ENCODE measurements at regions not wholly inside any gene's neighbourhood (a gene's known extent, or its start where the extent isn't known, plus 50 kb on each side); places are given as distances from the start of the nearest gene placed in this dataset.
A peak's percentile ranks its signal among the peaks of the same experiment; 100 is the strongest.

DNA sequence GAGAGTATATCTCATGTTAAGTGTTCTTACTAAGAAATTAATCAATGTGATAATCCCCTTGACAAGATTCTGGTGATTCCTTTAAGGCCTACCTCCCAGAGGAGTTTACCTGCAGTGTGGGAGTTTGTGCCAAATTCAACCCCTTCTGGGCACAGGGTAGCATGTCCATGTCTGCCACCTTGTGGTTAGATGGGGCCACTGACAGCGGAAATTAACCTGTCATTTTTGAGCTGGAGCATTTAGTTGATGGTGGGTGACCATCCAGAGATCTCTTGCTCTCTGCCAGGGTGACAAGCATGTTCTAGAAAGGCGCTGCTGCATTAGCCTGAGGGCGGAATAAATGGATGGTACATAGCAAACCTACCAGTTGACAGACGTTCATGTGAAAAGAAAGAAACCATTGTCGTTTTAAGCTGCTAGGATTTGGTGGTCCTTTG lies 132.2 kb downstream of the FBXO4 start:
- Mint-ChIP-seq H3K27me3 (peaks cover 12% of the 10 kb centered on the region), H3K9me3 (no peaks in the 10 kb centered on the region), H3K27ac (no peak overlapping the region), H3K4me3 (no peak overlapping the region), H3K4me1 (peaks cover 2% of the 10 kb centered on the region), H3K36me3 (ENCODE audit: low read depth) (no peaks in the 10 kb centered on the region)
- POLR2A ChIA-PET: no interaction called here
- TF ChIP-seq, protein P1, sequence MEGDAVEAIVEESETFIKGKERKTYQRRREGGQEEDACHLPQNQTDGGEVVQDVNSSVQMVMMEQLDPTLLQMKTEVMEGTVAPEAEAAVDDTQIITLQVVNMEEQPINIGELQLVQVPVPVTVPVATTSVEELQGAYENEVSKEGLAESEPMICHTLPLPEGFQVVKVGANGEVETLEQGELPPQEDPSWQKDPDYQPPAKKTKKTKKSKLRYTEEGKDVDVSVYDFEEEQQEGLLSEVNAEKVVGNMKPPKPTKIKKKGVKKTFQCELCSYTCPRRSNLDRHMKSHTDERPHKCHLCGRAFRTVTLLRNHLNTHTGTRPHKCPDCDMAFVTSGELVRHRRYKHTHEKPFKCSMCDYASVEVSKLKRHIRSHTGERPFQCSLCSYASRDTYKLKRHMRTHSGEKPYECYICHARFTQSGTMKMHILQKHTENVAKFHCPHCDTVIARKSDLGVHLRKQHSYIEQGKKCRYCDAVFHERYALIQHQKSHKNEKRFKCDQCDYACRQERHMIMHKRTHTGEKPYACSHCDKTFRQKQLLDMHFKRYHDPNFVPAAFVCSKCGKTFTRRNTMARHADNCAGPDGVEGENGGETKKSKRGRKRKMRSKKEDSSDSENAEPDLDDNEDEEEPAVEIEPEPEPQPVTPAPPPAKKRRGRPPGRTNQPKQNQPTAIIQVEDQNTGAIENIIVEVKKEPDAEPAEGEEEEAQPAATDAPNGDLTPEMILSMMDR (IDR thresholded peaks at IDR 0.05): peak; percentile 62
- ATAC-seq (ENCODE audit: low read depth): peak; percentile 89
- no peak for DNase-seq
- CTCF ChIA-PET: interaction anchor here (0.6 to 10.7 kb wide), 22 partner anchors 9 to 833 kb away, joined by 3 to 302 read pairs (median 4); partner anchors contain the start of genes FBXO4 and OXCT1
- intact Hi-C loops (cut with micrococcal nuclease): loop anchor here (1.0 to 2.0 kb wide), 2 partner anchors 201 to 710 kb away; no protein-coding TSS in a partner anchor

DNA sequence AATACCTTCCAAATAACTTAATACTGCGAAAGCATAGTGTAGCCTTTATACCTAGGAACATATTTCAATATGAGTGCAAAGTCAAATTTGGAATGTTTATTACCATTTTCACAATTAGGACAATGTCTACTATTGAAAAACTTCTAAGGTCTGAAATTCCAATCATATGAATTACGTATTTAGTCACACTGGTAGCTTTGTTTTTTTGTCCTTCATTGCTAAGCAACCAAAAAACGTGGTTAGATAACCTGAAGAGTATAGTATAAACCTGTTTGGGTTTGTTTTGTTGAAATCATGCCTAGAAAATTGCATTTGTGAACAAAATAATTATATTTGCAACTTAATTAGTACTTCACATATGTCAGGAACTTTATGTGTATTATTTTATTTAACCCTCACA lies 134.2 kb downstream of the FBXO4 start:
- H3K27me3 Mint-ChIP-seq: peaks cover 5% of the 10 kb centered on the region
- ChIA-PET CTCF (interaction anchor here (10.7 kb wide), 1 partner anchor 202 kb away, joined by 302 read pairs; no protein-coding TSS in a partner anchor), POLR2A (no interaction called here)
- intact Hi-C loops (cut with micrococcal nuclease): no loop called here
- peaks cover 2% of the 10 kb centered on the region for H3K4me1 Mint-ChIP-seq
- DNase-seq: no peak
- no peak overlapping the region for H3K4me3 Mint-ChIP-seq
- TF ChIP-seq, protein P1 (IDR thresholded peaks at IDR 0.05): no peak
- H3K9me3 Mint-ChIP-seq: no peaks in the 10 kb centered on the region
- no peaks in the 10 kb centered on the region for H3K36me3 Mint-ChIP-seq (ENCODE audit: low read depth)
- no peak for ATAC-seq (ENCODE audit: low read depth)
- H3K27ac Mint-ChIP-seq: no peak overlapping the region

DNA sequence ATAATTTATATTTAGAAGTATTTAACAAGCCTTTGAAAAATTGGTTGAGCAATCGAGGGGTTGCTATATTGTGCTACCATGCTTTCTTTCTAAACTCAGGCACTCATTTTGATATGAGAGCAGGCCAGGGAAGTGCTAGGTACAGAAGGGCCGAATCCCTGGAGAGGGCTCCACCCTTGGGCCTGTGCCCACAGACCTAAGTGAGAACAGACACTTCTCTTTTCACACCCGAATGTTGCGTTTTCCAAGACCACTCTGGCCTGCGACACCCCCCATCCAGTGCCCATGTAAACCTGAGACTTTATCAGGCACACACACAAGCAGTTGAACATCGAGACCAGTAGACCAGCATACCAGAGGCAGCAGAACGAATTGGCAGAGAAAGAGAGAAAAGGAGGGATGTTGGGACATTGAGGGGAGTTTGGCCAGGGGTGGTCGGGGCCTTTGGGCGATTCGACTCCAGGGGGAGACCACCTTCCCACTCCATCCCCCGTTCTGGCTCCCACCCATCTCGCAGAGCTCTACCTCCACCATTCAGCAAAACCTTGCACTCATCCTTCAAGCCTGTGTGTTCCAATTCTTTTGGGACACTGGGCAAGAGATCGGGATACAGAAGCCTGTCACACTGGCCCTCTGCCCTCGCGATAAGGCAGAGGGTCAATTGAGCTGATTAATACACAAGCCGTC lies 134.8 kb downstream of the FBXO4 start:
- Mint-ChIP-seq H3K36me3 (ENCODE audit: low read depth) (no peaks in the 10 kb centered on the region), H3K27me3 (peaks cover 5% of the 10 kb centered on the region), H3K27ac (no peak overlapping the region), H3K4me3 (no peak overlapping the region), H3K4me1 (peaks cover 2% of the 10 kb centered on the region), H3K9me3 (no peaks in the 10 kb centered on the region)
- POLR2A ChIA-PET: no interaction called here
- DNase-seq (no peak), ATAC-seq (ENCODE audit: low read depth) (no peak)
- CTCF ChIA-PET: interaction anchor here (10.7 kb wide), 1 partner anchor 203 kb away, joined by 302 read pairs; no protein-coding TSS in a partner anchor
- TF ChIP-seq, protein P1 (IDR thresholded peaks at IDR 0.05): no peak
- intact Hi-C loops (cut with micrococcal nuclease): no loop called here

DNA sequence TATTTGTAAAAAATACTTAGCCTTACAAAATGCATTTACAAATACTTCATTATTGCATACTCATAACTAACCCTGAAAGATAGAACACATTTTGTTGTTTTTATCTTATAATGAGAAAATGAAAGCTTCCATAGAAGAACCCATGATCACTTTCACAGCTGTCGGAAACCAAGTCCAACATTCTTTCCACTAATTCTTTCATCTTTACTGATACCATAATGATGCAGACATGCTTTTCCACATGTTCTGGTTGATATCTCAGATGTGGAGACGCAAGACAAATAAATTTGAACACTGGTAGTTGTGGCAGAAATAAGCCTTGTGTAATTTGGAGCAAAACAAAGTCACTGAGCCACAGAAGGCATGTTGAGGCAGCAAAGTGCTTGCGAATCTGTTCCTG lies 136.0 kb downstream of the FBXO4 start:
- Mint-ChIP-seq H3K27me3 (peaks cover 5% of the 10 kb centered on the region), H3K4me1 (peaks cover 2% of the 10 kb centered on the region), H3K36me3 (ENCODE audit: low read depth) (no peaks in the 10 kb centered on the region), H3K27ac (no peak overlapping the region), H3K9me3 (no peaks in the 10 kb centered on the region), H3K4me3 (no peak overlapping the region)
- intact Hi-C loops (cut with micrococcal nuclease): no loop called here
- TF ChIP-seq, protein P1 (IDR thresholded peaks at IDR 0.05): no peak
- no peak for ATAC-seq (ENCODE audit: low read depth)
- DNase-seq: no peak
- ChIA-PET POLR2A (no interaction called here), CTCF (interaction anchor here (10.7 kb wide), 1 partner anchor 204 kb away, joined by 302 read pairs; no protein-coding TSS in a partner anchor)

DNA sequence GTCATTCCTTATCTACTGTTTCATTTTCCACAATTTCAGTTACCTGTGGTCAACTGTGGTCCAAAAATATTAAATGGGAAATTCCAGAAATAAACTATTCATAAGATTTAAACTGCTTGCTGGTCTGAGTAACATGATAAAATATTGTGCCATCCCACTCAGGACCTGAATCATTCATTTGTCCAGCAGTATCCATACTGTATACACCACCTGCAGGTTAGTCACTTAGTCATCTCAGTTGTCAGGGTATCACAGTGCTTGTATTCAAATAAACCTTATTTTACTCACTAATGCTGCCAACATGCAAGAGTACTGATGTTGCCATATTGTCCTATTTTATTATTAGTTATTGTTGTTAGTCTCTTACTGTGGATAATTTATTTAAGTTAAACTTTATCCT lies 139.7 kb downstream of the FBXO4 start:
- ChIA-PET CTCF (interaction anchor here (3.5 kb wide), 1 partner anchor 8 kb away, joined by 20 read pairs; no protein-coding TSS in a partner anchor), POLR2A (no interaction called here)
- ATAC-seq (ENCODE audit: low read depth) (no peak), DNase-seq (no peak)
- Mint-ChIP-seq H3K27me3 (peaks cover 1% of the 10 kb centered on the region), H3K36me3 (ENCODE audit: low read depth) (no peaks in the 10 kb centered on the region), H3K9me3 (peaks cover 2% of the 10 kb centered on the region), H3K27ac (no peak overlapping the region), H3K4me1 (no peaks in the 10 kb centered on the region), H3K4me3 (no peak overlapping the region)
- intact Hi-C loops (cut with micrococcal nuclease): no loop called here
- TF ChIP-seq, protein P1 (IDR thresholded peaks at IDR 0.05): no peak

All from activated B cell treated with CpG ODN at 0.5 μM for 24 hours (primary cell).